Peyer's patch (tissue), 4 donors: ENCODE measurements at regions not wholly inside any gene's neighbourhood (a gene's known extent, or its start where the extent isn't known, plus 50 kb on each side); places are given as distances from the start of the nearest gene placed in this dataset.

Experiments used
- POLR2A ChIP-seq, 2 donors: fragments of 450-650 bp; IDR thresholded peaks; one replicate each; pipeline ENCODE4 v1.5.1; 2017; ENCODE audit warnings: antibody characterized with exemption in 2 of 2, mild to moderate bottlenecking in 2 of 2, moderate library complexity in 2 of 2
- TF ChIP-seq, protein P1 (sequence below), 6 experiments: fragments of 450-650 bp in 4 of 6; fragments of 200-600 bp in 2 of 6; sonication (generic) in 1 of 6; IDR thresholded peaks; one replicate each; pipeline ENCODE4 v1.5.1; 2017 to 2019; ENCODE audit warnings: antibody characterized with exemption in 6 of 6, mild to moderate bottlenecking in 3 of 6, moderate library complexity in 1 of 6

DNA sequence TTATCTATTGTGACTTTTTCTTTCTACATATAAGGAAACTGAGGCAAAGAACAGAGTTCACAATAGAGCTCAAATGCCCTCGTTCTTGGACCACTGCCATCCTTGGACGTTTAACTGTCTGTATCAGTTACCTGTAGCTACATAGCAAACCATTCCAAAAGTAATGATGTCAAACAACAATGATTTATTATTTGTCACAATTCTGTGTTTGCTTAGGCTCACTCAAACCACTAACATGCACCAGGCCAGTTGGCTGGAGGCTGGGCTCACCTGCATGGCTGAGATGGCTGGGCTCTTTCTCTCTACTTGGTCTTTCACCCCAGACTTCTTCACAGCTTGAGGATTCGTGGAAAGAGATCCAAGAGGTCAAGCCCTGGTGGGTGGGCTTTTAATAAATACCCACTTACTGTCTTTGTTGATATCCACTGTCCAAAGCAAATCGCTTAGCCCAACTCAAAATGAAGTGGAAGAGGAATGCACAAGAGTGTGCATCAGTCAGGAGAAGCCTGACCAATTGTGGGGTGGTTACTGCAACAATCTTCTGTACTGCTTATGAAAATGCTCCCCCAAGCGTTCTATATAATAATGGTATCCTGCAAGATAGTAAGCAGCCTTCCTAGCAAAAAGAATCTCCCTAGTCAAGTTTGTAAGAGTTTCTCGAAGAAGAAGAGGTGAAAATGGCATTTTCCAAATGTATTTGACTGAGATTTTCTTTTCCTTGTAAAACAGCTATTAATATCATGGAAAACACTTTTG is 163.5 kb upstream of the NT5C1B start:
- TF ChIP-seq POLR2A (IDR thresholded peaks at IDR 0.05) = no peak
- TF ChIP-seq, protein P1, sequence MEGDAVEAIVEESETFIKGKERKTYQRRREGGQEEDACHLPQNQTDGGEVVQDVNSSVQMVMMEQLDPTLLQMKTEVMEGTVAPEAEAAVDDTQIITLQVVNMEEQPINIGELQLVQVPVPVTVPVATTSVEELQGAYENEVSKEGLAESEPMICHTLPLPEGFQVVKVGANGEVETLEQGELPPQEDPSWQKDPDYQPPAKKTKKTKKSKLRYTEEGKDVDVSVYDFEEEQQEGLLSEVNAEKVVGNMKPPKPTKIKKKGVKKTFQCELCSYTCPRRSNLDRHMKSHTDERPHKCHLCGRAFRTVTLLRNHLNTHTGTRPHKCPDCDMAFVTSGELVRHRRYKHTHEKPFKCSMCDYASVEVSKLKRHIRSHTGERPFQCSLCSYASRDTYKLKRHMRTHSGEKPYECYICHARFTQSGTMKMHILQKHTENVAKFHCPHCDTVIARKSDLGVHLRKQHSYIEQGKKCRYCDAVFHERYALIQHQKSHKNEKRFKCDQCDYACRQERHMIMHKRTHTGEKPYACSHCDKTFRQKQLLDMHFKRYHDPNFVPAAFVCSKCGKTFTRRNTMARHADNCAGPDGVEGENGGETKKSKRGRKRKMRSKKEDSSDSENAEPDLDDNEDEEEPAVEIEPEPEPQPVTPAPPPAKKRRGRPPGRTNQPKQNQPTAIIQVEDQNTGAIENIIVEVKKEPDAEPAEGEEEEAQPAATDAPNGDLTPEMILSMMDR (IDR thresholded peaks at IDR 0.05) = no peak
